ENCODE measurements at regions not wholly inside any gene's neighbourhood (a gene's known extent, or its start where the extent isn't known, plus 50 kb on each side); places are given as distances from the start of the nearest gene placed in this dataset.

GRCh38 chr2:41420219-41420618 is 627.6 kb upstream of the PKDCC start:
- DNase-seq (ENCODE audit: low spot score in 2 of 2) (no peak), FAIRE-seq (no peak)

- DNase-seq (ENCODE audit: low spot score in 2 of 2) (no peak), FAIRE-seq (no peak)
These were observed 626.9 kb upstream of the PKDCC start for GRCh38 chr2:41420872-41421271.

GRCh38 chr2:41431756-41432155 is 616.1 kb upstream of the PKDCC start:
- DNase-seq (ENCODE audit: low spot score in 2 of 2), result no peak

GRCh38 chr2:41432459-41432858 is 615.4 kb upstream of the PKDCC start:
- no peak for DNase-seq (ENCODE audit: low spot score in 2 of 2)
- FAIRE-seq, result no peak

More at GRCh38 chr2:41431756-41432155, 616.1 kb upstream of the PKDCC start:
- FAIRE-seq, result no peak

- no peak for FAIRE-seq
- DNase-seq (ENCODE audit: low spot score in 2 of 2), result no peak
These were observed 612.8 kb upstream of the PKDCC start for GRCh38 chr2:41434991-41435390.

- FAIRE-seq, result no peak
- DNase-seq (ENCODE audit: low spot score in 2 of 2), result no peak
These were observed 605.9 kb upstream of the PKDCC start for GRCh38 chr2:41441958-41442357.

- FAIRE-seq, result no peak
- no peak for DNase-seq (ENCODE audit: low spot score in 2 of 2)
These were observed 602.0 kb upstream of the PKDCC start for GRCh38 chr2:41445865-41446264.

- FAIRE-seq (no peak), DNase-seq (ENCODE audit: low spot score in 2 of 2) (no peak)
These were observed 601.6 kb upstream of the PKDCC start for GRCh38 chr2:41446266-41446665.

- DNase-seq (ENCODE audit: low spot score in 2 of 2), result no peak
- no peak for FAIRE-seq
These were observed 599.6 kb upstream of the PKDCC start for GRCh38 chr2:41448221-41448620.

- FAIRE-seq (no peak), DNase-seq (ENCODE audit: low spot score in 2 of 2) (no peak)
These were observed 590.8 kb upstream of the PKDCC start for GRCh38 chr2:41457026-41457425.

GRCh38 chr2:41460661-41461060 is 587.2 kb upstream of the PKDCC start:
- no peak for FAIRE-seq
- DNase-seq (ENCODE audit: low spot score in 2 of 2), result no peak

- FAIRE-seq, result no peak
- DNase-seq (ENCODE audit: low spot score in 2 of 2), result no peak
These were observed 583.4 kb upstream of the PKDCC start for GRCh38 chr2:41464395-41464794.

GRCh38 chr2:41475959-41476358 is 571.9 kb upstream of the PKDCC start:
- no peak for FAIRE-seq
- DNase-seq (ENCODE audit: low spot score in 2 of 2), result no peak

GRCh38 chr2:41482659-41483058 is 565.2 kb upstream of the PKDCC start:
- FAIRE-seq, result no peak
- no peak for DNase-seq (ENCODE audit: low spot score in 2 of 2)

- FAIRE-seq, result no peak
- no peak for DNase-seq (ENCODE audit: low spot score in 2 of 2)
These were observed 564.6 kb upstream of the PKDCC start for GRCh38 chr2:41483226-41483625.

GRCh38 chr2:41483982-41484857 is 563.6 kb upstream of the PKDCC start:
- FAIRE-seq (no peak), DNase-seq (ENCODE audit: low spot score in 2 of 2) (no peak)

- no peak for FAIRE-seq
- DNase-seq (ENCODE audit: low spot score in 2 of 2), result no peak
These were observed 563.0 kb upstream of the PKDCC start for GRCh38 chr2:41484858-41485234.

- FAIRE-seq, result no peak
These were observed 560.9 kb upstream of the PKDCC start for GRCh38 chr2:41486948-41487347.

GRCh38 chr2:41488888-41489287 is 558.9 kb upstream of the PKDCC start:
- DNase-seq (ENCODE audit: low spot score in 2 of 2) (no peak), FAIRE-seq (no peak)

More at GRCh38 chr2:41486948-41487347, 560.9 kb upstream of the PKDCC start:
- DNase-seq (ENCODE audit: low spot score in 2 of 2), result no peak

GRCh38 chr2:41489638-41490037 is 558.2 kb upstream of the PKDCC start:
- DNase-seq (ENCODE audit: low spot score in 2 of 2) (no peak), FAIRE-seq (no peak)

- FAIRE-seq (no peak), DNase-seq (ENCODE audit: low spot score in 2 of 2) (no peak)
These were observed 552.8 kb upstream of the PKDCC start for GRCh38 chr2:41495050-41495449.

- no peak for FAIRE-seq
- DNase-seq (ENCODE audit: low spot score in 2 of 2), result no peak
These were observed 550.9 kb upstream of the PKDCC start for GRCh38 chr2:41496908-41497307.
